Activated CD8-positive, alpha-beta memory T cell treated with anti-CD3 and anti-CD28 coated beads, Interleukin-2, amount 10 ng/mL, durations not matched to agents 7 days and 5 days (primary cell): ENCODE measurements at regions not wholly inside any gene's neighbourhood (a gene's known extent, or its start where the extent isn't known, plus 50 kb on each side); places are given as distances from the start of the nearest gene placed in this dataset.
"Not testable (repeated sequence)": the region's sequence is repeated elsewhere in the genome, so short reads cannot be mapped to it uniquely, and the experiment has no call there.

Experiments
- ATAC-seq: fragments of 150-1000 bp; cut with Tn5 transposase; one replicate; pipeline ENCODE4 v1.10.0; 2021; ENCODE audit warnings: moderate library complexity
- CTCF ChIA-PET: fragments of 350-600 bp; sonication (Branson Sonifier 250); formaldehyde crosslinking; loops from one replicate; lab custom pipeline; 2021; ENCODE audit warnings: antibody characterized with exemption; lab: Charles Lee
- DNase-seq: peaks from one replicate; pipeline ENCODE4 v3.0.0-alpha.2; 2020
- H3K27ac Mint-ChIP-seq: one replicate; pipeline ENCODE4 v1.8.0; 2021; ENCODE audit warnings: mild to moderate bottlenecking, mixed read lengths
- H3K27me3 Mint-ChIP-seq: one replicate; pipeline ENCODE4 v1.8.0; 2021; ENCODE audit warnings: mixed read lengths
- H3K36me3 Mint-ChIP-seq: one replicate; pipeline ENCODE4 v1.8.0; 2021; ENCODE audit warnings: mild to moderate bottlenecking, mixed read lengths
- H3K4me1 Mint-ChIP-seq: one replicate; pipeline ENCODE4 v1.8.0; 2021; ENCODE audit warnings: mixed read lengths
- H3K4me3 Mint-ChIP-seq: one replicate; pipeline ENCODE4 v1.8.0; 2021; ENCODE audit warnings: mild to moderate bottlenecking, moderate library complexity, mixed read lengths
- H3K9me3 Mint-ChIP-seq: one replicate; pipeline ENCODE4 v1.8.0; 2022; ENCODE audit warnings: low read depth, mixed read lengths

DNA sequence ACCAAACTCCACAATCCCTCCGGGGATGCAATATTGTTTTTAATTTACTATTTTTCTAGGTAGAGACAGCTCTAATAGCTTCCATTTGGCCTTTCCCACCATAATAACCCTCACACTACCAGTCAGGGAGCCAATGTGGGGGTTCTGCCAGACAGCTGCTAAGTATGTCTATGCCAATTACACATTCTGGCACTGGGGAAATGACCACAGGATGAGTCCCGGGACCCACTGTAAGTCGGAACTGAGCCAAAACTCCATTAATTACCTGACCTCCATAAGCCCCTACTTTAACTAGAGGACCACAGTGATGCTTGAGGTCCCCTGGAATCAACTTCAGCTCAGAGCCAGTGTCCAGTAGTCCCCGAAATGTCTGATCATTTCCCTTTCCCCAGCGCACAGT lies 95.2 kb upstream of the USP25 start:
- H3K36me3 Mint-ChIP-seq, H3K27me3 Mint-ChIP-seq, CTCF ChIA-PET, ATAC-seq, DNase-seq, H3K9me3 Mint-ChIP-seq, H3K4me3 Mint-ChIP-seq, H3K4me1 Mint-ChIP-seq, H3K27ac Mint-ChIP-seq: not testable (repeated sequence)

DNA sequence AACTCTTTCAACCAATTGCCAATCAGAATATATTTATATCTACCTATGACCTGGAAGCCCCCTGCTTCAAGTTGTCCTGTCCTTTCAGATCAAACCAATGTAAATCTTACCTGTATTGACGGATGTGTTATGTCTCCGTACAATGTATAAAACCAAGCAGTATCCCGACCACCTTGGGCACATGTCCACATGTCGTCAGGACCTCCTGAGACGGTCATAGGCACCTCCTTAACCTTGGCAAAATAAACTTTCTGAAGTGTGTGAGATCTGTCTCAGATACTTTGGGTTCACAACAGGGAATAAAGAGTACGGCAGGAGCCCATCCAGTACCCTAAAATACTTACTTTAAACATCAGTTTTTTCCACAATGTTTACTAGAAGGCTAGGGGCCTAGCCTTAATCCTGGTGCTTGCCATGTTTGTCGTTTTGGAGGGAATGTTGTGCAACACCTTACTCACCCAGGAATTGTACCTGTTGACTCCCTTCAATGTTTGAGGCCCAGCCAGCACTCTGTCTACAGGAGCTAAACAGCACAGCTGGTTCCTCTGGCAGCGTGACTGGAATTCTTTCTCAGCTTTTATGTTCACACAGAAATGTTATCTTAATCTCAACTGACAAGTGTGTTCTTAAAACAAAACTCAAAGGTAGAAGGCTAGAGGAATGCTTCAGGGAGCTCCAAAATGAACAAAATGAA lies 90.8 kb upstream of the USP25 start:
- CTCF ChIA-PET, result interaction anchor here (0.6 kb wide), 1 partner anchor 1247 kb away, joined by 3 read pairs; no protein-coding TSS in a partner anchor
- Mint-ChIP-seq H3K27ac (no peak overlapping the region), H3K36me3 (no peaks in the 10 kb centered on the region), H3K9me3 (no peaks in the 10 kb centered on the region), H3K4me3 (no peak overlapping the region), H3K4me1 (no peaks in the 10 kb centered on the region), H3K27me3 (no peaks in the 10 kb centered on the region)
- ATAC-seq (no peak), DNase-seq (no peak)

DNA sequence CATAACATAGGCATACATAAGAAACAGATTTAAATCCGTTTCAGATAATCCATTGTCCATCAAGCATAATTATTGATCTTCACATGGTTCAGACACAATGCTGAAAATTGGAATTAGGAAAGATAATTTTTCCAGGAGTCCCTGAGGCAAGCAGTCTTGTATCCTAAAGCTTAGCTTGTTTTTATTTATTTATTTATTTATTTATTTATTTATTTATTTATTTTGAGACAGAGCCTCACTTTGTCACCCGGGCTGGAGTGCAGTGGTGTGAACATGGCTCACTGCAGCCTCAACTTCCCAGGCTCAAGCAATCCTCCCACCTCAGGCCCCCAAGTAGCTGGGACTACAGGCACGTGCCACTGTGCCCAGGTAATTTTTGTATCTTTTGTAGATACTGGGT lies 89.7 kb upstream of the USP25 start:
- H3K9me3 Mint-ChIP-seq, H3K27me3 Mint-ChIP-seq, ATAC-seq, CTCF ChIA-PET, H3K4me1 Mint-ChIP-seq, H3K4me3 Mint-ChIP-seq, H3K27ac Mint-ChIP-seq, H3K36me3 Mint-ChIP-seq, DNase-seq: not testable (repeated sequence)

DNA sequence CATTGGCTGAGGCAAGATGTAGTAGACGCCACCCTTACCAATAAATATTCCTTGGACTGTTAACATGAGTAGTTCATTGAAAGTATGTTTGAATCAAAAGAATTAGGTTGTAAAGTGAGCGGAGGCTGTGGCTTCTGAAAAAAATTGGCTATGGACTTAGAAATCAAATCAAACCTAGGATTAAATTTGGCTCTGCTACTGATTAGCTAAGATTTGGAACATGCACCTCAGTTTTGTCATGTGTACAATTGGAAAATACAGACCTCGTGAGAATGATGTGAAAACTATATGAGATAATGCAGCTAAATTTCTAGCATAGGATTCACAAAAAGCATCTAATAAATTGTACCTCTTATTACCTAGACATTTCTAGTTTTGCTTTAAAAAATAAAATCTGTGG lies 85.3 kb upstream of the USP25 start:
- CTCF ChIA-PET, result no interaction called here
- no peaks in the 10 kb centered on the region for H3K27me3 Mint-ChIP-seq

DNA sequence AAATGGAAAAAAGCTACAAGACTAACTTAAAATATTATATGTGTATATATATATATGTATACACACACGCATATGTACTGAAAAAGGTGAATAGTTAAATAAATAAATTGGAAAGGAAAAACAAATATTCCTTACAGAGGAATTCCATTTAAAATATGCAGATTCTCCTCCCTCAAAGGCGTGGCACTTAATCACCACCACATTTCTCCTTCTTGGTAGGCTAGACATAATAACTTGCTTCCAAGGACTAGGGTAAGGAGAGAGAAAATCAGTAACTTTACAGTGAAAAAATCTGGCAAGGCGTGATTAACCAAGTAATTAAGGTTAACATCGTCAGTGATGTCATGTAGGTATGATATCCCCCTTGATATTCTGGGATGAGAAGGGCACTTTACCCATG lies 84.0 kb upstream of the USP25 start:
- H3K4me3 Mint-ChIP-seq, result no peak overlapping the region
- no peak overlapping the region for H3K27ac Mint-ChIP-seq
- ATAC-seq, result no peak
- H3K27me3 Mint-ChIP-seq, result no peaks in the 10 kb centered on the region
- H3K9me3 Mint-ChIP-seq, result no peaks in the 10 kb centered on the region
- no peaks in the 10 kb centered on the region for H3K36me3 Mint-ChIP-seq
- no peak for DNase-seq
- CTCF ChIA-PET, result no interaction called here
- H3K4me1 Mint-ChIP-seq, result no peaks in the 10 kb centered on the region

More for the DNA sequence above, 85.3 kb upstream of the USP25 start:
- H3K9me3 Mint-ChIP-seq, result no peaks in the 10 kb centered on the region
- no peaks in the 10 kb centered on the region for H3K36me3 Mint-ChIP-seq
- ATAC-seq, result no peak
- no peak overlapping the region for H3K27ac Mint-ChIP-seq
- no peak overlapping the region for H3K4me3 Mint-ChIP-seq
- H3K4me1 Mint-ChIP-seq, result no peaks in the 10 kb centered on the region
- no peak for DNase-seq

DNA sequence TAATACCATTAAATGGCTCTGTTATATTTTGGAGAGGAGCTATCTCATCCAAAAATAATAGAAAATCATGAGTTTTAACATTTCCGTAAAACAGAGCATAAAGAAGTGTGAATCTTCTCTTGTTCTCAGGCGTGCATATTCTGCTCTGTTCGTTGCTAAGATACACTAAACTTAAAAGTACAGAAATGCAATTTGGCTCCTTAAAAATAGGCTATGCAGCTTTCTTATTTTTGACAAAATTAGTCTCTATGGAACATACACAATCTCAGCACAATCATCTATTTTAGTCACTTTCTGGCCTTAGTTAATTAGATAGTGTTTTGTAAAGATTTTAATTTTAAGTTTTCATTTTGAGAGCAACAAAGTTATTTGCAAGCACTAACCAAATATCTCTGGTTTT lies 79.0 kb upstream of the USP25 start:
- H3K27me3 Mint-ChIP-seq, result peaks cover 4% of the 10 kb centered on the region
- DNase-seq, result no peak
- H3K9me3 Mint-ChIP-seq, result no peaks in the 10 kb centered on the region
- ATAC-seq, result no peak
- CTCF ChIA-PET, result no interaction called here
- no peak overlapping the region for H3K4me3 Mint-ChIP-seq
- no peaks in the 10 kb centered on the region for H3K4me1 Mint-ChIP-seq
- no peak overlapping the region for H3K27ac Mint-ChIP-seq
- H3K36me3 Mint-ChIP-seq, result no peaks in the 10 kb centered on the region

DNA sequence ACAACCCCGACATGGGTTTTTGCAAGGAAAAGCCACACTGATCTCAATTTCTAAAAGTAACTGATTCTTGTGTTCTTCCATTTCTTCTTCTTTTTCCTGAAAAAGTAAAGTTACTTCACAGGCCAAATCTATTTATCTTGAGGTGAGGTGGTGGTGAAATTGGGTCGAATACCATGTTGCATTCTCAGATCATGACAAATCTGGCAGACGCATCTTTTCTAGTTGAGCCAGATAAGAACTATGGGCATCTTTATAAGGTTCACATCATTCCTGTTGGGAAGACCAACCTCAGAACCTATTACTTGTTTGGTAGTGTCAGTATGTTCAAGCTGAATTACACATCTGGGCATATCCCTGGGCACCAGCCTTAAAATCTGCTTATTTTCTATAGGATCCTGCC lies 78.6 kb upstream of the USP25 start:
- Mint-ChIP-seq H3K4me3 (no peak overlapping the region), H3K9me3 (no peaks in the 10 kb centered on the region), H3K4me1 (no peaks in the 10 kb centered on the region), H3K36me3 (no peaks in the 10 kb centered on the region), H3K27me3 (peaks cover 4% of the 10 kb centered on the region), H3K27ac (no peak overlapping the region)
- DNase-seq (no peak), ATAC-seq (no peak)
- CTCF ChIA-PET, result no interaction called here

DNA sequence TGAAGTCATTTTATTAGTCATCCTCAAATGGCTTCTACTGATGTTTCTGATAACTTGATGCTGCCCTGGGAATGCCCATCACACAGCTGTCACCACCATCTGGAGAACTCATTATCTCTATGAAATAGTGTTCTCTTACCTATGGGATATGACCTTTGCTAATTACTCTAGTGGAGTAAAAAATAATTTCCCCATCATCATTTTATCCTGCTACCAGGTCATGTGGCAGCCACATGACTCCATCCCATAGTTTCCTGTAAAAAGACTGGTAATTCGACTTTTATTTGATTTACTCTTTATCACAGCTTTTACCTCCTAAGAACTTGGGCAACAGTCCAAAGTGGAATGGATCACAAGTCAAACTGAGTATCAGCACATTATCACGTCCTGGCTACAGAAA lies 76.1 kb upstream of the USP25 start:
- ATAC-seq (no peak), DNase-seq (no peak)
- no peaks in the 10 kb centered on the region for H3K9me3 Mint-ChIP-seq
- no peak overlapping the region for H3K27ac Mint-ChIP-seq
- no peak overlapping the region for H3K4me3 Mint-ChIP-seq
- H3K4me1 Mint-ChIP-seq, result no peaks in the 10 kb centered on the region
- peaks cover 4% of the 10 kb centered on the region for H3K27me3 Mint-ChIP-seq
- CTCF ChIA-PET, result no interaction called here
- no peaks in the 10 kb centered on the region for H3K36me3 Mint-ChIP-seq

DNA sequence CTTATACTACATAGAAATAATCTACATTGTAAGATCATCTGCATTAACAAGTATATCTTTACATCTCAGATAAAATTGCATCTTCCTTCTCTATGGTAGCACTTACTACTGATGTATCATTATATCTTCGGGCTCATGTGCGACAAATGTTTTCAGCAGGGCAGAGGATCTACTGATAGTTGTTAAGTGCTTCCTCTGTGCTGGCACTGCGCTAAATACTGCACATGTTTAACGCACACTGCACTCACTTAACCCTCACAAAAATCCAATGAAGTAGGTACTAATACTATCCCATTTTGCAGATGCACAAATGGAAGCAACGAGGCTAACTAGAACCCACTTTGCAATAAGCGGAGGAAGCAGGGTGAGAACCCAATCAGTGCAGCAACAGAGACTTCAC lies 75.6 kb upstream of the USP25 start:
- CTCF ChIA-PET, result no interaction called here
- Mint-ChIP-seq H3K9me3 (no peaks in the 10 kb centered on the region), H3K36me3 (no peaks in the 10 kb centered on the region), H3K4me3 (no peak overlapping the region), H3K27me3 (peaks cover 4% of the 10 kb centered on the region), H3K27ac (no peak overlapping the region), H3K4me1 (no peaks in the 10 kb centered on the region)
- no peak for ATAC-seq
- no peak for DNase-seq

DNA sequence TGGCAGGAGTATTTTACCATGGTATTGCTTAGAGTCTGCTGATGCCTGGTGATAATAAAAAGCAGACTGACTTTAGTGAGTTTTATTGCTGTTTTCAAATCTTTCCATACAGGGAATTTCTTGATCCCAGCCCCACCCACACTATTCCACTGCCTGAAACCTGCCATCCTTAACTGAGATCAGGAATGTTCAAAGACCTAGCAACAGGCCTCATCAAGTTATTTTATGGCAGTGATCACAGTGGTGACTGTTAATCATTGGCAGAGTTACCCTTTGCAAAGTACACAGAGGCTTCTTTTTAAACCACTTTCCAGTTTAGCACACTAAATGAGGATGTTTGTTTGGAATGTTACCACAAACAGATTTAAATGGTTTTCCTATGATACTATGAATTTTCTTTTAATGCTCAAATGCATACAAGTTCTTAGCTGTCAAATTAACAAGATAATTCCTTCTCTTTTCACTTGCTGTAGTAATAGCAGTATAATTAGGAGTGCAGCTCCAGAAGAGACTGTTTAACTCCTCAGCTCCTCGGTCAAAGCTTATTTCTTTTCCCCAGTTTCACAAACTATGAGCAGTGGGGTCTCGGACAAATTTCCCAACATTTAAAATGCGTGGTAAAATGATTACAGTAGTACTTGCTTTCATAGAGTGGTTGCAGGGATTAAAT lies 69.9 kb upstream of the USP25 start:
- Mint-ChIP-seq H3K4me1 (no peaks in the 10 kb centered on the region), H3K27me3 (no peaks in the 10 kb centered on the region), H3K36me3 (no peaks in the 10 kb centered on the region), H3K4me3 (no peak overlapping the region), H3K27ac (no peak overlapping the region), H3K9me3 (no peaks in the 10 kb centered on the region)
- no peak for ATAC-seq
- CTCF ChIA-PET, result no interaction called here
- DNase-seq, result no peak

DNA sequence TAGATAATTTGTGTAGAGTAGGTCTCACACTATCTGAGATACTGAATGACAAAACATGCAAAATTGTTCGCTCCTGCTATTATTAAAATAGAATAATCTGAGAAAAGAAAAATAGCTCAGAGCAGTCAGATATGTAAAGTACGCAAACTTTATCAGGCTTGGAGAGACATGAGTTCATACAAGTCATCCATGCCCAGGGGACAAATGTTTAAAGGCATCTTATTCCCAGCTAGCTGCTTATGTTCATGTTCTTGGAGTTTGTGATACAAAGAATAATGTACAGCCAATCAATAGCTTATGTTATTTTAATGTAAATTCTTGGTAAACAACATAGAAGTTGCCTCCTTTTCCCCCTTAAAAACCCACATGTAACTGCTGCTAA lies 69.4 kb upstream of the USP25 start:
- Mint-ChIP-seq H3K9me3 (no peaks in the 10 kb centered on the region), H3K36me3 (no peaks in the 10 kb centered on the region), H3K4me1 (no peaks in the 10 kb centered on the region), H3K4me3 (no peak overlapping the region), H3K27me3 (no peaks in the 10 kb centered on the region), H3K27ac (no peak overlapping the region)
- DNase-seq (no peak), ATAC-seq (no peak)
- CTCF ChIA-PET, result no interaction called here

DNA sequence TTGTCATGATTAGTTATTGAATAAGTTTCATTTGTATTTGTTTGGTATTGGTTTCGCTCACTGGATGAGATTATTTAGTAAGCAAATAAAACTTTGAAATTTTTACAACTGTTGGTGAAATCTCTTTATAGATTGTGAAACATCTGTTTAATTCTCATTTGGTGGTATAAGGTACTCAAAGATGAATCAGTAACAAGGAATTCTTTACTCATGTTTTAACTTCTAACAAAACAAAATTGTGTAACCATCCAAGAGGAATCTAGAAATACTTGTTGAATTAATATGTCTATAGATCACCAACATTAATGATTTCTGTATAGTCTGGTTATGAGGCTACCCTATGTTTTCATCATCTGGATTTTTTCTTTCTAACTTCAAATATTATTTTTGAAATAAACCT lies 62.8 kb upstream of the USP25 start:
- CTCF ChIA-PET, result no interaction called here
- DNase-seq (no peak), ATAC-seq (no peak)
- no peak overlapping the region for H3K4me3 Mint-ChIP-seq
- no peaks in the 10 kb centered on the region for H3K36me3 Mint-ChIP-seq
- H3K27me3 Mint-ChIP-seq, result no peaks in the 10 kb centered on the region
- H3K9me3 Mint-ChIP-seq, result no peaks in the 10 kb centered on the region
- no peaks in the 10 kb centered on the region for H3K4me1 Mint-ChIP-seq
- H3K27ac Mint-ChIP-seq, result no peak overlapping the region

DNA sequence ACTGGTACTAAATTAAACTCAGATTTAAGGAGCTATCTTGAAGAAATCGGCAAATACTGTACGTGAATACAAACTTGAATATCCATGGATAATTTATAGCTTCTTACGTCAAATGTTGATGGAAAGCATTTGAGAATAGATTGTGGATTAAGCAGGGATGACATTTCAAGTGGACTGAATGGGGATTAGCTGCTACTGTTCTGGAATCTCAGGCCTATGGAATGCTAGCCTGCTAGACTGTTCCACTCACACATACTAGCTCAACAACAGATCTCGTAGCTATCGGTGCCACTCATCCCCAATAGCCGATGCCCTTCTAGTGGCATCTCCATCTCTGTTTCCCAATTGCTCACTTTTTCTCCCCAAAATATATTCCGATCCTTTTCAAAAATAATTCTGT lies 62.0 kb upstream of the USP25 start:
- ATAC-seq, result no peak
- Mint-ChIP-seq H3K27me3 (no peaks in the 10 kb centered on the region), H3K36me3 (no peaks in the 10 kb centered on the region), H3K27ac (no peak overlapping the region), H3K9me3 (no peaks in the 10 kb centered on the region), H3K4me3 (no peak overlapping the region), H3K4me1 (no peaks in the 10 kb centered on the region)
- CTCF ChIA-PET, result no interaction called here
- no peak for DNase-seq

DNA sequence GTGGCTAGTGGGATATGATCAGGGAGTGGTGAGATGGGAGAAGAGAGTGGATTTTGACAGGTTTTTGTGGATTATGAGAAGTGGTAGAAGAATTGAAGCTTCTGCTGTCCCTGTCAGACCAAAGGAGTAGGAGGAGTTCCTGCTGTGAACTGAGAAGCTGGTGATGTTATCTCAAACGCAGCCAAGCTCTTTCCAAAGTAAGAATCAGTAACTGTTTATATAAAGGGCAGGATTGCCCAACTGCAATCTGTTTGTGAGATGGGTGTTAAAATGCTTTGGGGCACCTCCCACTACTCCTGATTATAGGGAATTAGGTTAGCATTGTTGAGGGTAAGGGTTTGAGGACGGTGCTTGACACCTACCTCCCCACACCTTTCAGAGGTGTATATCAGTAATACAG lies 60.5 kb upstream of the USP25 start:
- Mint-ChIP-seq H3K4me1 (no peaks in the 10 kb centered on the region), H3K9me3 (no peaks in the 10 kb centered on the region), H3K36me3 (no peaks in the 10 kb centered on the region), H3K4me3 (no peak overlapping the region), H3K27ac (no peak overlapping the region), H3K27me3 (no peaks in the 10 kb centered on the region)
- CTCF ChIA-PET, result no interaction called here
- DNase-seq (no peak), ATAC-seq (no peak)
